ENCODE measurements at regions not wholly inside any gene's neighbourhood (a gene's known extent, or its start where the extent isn't known, plus 50 kb on each side); places are given as distances from the start of the nearest gene placed in this dataset.
A peak's percentile ranks its signal among the peaks of the same experiment; 100 is the strongest.
"Not testable (repeated sequence)": the region's sequence is repeated elsewhere in the genome, so short reads cannot be mapped to it uniquely, and the experiment has no call there.

DNA sequence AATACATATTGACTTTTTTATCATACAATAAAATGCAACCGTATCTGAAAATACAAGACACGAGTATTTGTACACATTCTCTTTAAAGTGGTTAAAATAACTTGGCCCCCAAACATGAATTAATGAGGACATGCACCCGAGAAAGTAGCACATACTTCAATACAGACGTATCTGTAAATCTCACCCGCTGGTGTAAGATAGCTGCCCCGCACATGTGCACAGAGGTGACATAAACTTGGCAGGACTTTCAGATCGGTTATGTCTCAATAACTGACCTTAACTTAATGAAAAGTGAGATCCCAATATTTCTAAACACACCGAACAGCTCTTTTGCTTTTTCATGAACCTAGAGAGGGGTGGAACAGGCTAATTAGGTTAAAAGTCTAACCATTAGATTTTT is 91.5 kb upstream of the RPS6KA2 start:
- no peak for DNase-seq

DNA sequence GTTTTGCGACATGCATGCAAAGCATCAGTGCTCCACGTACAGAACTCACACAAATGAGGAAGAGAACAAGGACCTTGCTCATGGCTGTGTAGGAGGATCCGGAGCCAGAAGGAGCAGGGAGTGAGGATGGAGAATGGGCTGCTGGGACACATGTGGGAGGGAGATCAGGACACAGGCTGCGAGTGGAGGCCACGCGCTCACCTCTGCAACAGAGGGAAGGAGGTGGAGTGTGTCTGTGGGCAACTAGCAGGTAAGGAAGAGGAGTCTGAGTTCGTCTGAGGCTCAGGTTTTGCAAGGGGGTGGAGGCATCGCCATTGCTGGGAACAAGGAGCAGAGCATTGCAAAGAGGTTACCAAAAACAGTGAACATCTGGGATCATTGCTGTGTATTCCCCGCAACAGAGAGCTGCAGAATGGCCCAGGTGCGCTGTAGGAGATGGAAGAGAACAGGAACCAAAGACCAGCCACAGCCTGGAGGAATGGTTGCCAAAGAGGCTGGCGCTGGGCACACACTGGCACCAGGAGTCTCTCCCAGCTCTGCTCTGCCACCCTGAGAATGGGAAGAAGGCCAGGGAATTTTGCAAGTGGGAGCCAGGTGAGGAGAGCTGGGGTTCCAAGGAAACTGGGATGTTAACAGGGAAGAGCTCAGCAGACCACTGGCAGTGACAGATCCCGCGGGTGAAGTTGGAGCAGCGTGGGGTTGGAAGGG is 90.0 kb upstream of the RPS6KA2 start:
- DNase-seq: no peak

DNA sequence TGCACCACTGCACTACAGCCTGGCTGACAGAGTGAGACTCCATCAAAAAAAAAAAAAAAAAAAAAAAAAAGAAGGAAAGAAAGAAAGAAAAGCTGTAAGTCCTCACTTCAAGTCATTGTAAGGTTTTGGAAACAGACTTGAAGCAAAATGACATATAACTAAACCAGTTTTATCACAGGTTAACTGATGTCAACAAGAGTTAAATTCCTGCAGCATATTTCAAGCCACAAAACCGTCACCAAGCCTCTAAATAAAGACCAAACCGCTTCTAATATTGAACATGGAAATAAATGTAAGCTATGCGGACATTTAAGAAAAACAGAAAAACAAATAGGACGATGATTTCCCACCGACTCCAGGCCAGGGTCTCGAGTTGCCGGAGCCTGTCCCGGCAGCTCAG is 88.9 kb upstream of the RPS6KA2 start:
- DNase-seq: no peak

DNA sequence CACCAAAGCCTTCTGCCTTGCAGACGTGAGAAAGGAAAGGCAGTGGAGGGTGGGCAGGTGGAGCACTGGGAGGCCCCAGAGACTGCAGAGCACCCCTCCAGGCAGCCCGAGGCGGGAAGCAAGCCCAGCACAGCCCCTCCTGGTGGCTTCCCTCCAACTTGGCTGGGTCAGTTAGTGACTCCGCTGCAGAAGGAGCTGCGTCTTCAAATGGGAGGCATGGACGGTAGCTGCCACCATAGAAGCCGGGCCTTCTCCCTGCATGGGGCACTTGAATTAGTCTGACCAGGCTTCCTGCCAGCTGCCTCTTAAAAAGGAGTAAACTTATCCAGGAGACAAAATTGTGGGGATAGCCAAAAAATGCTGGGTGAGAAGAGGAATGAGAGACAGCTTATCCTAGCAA is 88.0 kb upstream of the RPS6KA2 start:
- DNase-seq: no peak

DNA sequence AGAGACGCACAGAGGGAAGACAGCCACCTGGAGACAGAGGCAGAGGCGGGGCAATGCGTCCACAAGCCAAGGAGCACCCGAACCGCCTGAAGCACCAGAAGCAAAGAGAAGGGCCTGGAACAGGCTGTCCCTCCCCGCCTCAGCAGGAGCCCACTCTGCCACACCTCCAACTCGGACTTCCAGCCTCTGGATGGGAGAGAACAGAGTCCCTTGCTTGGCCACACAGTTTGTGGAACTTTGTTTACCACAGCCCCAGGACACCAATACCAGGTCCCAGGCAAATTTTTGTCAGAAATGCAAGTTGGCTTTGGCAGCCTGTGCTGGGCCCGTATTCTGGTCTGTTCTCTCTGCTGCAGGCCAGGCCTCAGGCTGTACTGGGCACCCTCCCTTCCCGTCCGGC is 87.5 kb upstream of the RPS6KA2 start:
- DNase-seq: no peak

DNA sequence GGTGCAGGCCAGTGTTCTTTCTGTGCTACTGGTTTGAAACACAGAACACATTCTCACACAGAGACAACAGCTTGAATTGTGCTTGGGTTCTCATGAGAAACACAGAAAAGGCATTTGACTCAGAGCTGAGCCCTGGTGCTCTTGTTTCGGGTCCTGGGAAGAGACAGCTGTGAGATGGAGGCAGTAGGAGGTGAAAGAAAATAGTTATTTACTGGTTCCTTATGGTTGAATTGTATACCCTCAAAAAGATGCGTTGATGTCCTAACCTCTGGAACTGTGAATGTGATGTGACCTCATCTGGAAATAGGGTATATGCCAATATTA is 87.1 kb upstream of the RPS6KA2 start:
- no peak for DNase-seq

DNA sequence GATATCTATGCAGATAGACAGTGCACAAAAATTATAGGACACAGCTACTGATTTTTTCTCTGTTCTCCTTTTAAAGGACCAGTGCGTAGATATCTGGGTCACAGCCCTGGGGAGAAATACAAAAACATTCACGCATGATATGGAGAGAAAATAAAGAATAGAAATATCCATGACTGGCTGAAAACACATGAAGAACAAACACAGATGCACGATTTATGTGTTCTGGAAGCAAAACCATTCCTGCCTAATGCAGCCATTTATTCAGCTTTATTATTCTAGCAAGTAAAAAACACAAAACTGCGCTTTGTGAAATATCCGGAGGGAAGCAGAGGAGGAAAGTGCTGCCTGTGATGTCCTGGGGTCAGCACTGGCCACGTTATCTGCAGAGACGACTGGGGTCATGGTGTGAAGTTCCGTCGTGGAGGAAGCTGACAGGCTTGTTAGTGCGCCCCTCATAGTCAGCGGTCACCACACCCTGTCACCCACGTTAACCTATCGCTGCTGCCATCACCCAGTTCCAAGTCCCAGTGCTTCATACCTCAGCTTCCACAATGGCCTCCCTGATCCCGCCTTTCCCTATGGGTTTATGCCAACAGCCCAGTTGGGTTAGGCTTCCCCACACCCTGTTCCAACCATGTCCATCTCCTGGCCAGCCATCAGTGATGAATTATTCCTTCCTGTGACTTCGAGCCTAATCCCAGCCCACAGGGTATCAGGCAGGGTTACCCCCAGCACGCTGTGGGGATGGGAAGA is 86.6 kb upstream of the RPS6KA2 start:
- DNase-seq: no peak

DNA sequence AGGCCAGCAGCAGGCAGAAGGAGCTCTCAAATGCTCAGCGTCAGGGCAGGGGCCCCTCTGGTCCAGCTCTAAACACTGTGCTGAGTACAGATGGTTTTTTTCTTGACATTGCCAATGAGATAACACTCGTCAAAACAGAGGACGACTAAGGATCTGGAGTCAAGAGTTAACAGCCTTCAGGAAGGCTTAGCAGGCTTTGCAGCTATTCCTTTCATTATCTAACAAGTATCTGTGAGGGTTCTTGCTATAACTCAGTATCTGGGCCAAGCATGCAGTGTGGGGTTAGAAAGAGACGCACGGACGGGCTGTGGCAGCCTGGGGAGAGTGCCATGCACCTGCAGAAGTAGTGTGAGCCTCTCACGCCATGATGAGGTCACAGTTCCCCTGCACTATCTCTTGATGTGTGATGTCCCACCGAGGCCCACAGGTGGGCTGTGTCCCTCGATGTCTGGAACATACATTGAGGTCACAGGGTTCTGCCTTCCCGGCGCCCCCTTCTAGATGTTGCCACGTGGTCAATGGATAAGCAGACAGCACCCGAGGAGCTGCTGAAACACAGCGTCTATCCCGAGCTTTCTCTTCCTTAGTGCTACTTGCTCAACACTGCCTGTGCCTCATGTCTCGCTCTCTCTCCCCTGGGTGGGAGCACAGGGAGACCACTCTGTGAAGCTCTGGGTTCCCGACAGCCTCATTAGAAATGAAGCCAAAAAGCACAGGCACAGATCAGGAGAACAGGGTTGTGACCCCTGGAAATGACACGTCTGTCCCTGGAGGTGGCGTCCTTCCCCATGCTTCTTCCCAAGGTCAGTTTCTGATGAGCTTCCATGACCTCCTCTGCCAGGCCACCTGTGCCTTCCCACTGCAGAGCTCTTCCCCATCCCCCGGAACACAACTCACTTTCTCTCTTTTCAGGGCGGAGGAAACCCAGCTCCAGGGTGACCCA is 85.5 kb upstream of the RPS6KA2 start:
- no peak for DNase-seq

DNA sequence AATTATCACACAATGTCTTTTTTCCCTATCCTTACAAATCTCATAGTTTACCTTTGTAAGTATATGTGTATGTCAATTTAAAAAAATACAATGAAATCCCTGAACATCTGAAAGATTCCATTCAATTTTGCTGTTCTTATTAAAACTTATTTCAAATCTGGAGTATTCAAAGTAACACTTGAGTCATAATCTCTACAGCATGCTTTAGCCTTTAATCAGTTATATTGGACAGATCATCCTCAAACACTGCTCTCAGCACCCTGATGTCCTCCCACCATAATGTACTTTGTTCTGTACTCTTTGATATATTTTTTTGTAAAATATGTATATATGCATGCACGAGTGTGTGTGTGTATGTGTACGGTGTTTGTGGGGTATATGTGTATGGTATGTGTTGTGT is 83.0 kb upstream of the RPS6KA2 start:
- DNase-seq: no peak

DNA sequence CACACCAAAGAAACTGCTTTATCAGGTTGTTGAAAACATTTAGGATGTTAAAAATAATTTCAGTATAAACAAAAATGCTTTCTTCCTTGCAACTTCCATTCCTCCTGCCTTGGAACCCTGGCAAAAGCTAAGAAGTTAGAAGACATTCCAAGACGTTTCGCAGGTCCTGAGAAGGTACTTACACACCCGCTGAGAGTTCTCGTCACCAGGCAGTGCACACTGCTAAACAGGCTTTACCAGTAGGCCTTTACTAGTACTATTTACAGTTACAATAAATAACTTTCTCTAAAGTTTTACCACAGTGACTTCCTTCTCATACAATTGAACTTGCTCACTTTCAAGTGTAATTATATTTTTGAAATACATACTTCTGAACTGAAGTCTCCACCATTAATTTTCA is 81.4 kb upstream of the RPS6KA2 start:
- DNase-seq: no peak

DNA sequence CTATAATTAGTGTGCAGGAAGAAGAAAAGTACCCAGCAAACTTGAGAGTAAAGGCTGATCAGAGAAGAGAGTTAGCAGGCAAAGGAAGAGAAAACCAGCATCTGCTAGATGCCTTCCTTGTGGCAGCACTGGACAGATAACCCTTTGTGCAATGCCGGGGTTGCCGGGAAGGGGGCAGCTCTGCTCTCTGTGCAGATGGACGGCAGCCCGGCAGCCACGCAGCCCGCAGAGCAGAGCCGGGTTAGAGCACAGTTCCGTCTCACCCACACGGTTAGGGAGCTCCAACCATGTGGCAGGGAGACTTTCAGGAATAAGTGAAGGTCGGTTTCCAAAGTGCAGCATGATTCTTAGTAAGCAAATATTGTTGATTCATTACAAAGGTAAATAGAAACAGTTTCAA is 80.0 kb upstream of the RPS6KA2 start:
- DNase-seq: peak; percentile 7

DNA sequence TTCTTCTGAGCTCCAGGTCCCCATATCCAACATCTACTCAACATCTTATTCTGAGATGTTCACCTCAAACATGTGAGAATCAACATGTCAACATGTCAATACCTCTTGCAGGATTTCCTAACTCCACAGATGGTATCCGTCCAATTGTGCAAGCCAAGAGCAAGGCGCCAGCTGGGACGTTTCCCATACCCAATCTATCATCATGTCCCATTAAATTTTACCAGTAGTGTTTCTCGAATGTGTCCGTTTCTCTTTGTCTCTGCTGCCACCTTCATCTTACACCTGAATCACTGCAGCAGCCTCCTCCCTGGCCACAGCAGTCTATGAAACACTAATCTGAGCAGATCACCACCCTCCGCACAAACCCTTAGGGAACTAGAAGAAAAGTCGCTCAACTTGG is 78.0 kb upstream of the RPS6KA2 start:
- DNase-seq: no peak

DNA sequence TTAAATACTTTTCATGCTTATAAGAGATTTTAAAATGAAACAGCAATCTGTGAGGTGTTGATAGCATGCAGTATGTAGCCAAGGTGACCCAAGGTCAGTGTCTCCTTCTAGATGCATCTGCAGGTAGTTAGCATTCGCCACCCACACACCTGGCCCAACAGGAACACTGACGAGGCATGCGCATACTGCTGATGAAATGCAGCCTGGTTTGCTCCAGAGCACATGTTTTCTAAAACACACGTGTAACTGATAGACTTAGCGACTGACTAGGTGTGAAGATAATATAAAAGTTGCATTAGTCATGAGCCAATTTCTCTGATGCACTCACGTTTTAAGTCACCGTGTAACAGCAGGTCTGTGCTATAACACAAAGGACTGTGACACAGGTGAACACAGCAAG is 77.1 kb upstream of the RPS6KA2 start:
- no peak for DNase-seq

DNA sequence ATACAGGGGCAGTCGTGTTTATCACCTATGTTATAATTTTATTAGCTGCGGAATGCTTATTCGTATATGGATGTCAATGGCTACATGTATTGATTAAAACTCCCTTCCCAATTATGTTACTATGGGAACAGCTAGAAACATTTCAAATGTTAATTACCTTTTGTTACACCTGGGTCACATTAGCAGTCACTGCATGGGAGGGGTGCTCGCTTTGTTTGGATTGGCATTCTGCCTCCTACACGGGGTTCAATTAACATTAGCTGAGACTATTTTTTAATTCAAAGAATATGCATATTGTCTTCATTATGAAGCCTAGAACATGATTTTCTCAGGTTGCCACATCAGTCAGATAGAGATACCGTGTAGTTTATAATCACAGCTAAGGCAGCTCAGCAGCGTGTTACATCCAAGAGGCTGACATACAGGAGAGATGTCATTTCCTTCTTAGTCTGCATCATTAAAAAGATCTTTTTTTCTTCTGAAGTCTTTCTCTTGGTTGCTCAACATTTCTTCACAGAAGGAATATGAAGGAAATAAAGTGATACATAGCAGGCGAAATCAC is 76.2 kb upstream of the RPS6KA2 start:
- no peak for DNase-seq

DNA sequence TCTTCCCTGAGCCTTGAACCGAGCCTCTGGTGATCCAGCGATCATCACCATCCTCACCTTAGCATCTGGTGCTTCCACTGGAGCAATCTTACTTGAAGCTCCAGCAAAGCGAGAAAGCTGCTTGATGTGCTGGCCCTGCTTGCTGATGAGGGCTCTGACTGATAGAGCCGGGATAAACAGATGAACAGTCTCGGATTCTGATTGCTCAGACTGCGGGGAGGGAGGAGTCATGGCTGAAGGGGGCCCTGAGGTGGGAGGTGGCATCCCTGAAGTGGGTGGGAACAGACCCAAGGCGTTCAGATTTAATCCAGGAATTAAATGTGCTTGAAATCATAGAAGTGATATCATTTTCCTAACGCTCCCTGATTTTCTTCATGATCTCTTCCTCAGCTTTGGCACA is 74.4 kb upstream of the RPS6KA2 start:
- not testable (repeated sequence) for DNase-seq

DNA sequence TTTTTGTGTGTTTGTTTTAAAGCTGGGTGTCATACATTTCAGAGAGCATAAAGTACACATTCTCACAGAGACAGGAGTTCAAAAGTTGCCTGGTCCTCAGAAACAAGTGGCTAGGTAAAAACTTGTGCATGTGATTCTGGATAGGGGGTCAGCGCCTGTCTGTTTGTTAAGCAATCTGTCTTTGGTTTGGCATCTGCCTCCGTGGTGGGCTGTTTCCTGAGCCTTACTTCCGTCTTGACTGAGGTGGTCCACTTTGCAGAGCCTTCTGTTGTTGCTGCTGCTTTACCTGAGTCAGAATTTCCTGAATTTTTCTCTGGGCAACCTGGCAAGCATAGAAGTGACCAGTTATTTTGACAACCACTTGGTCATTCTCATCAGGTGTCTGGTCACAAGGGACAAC is 73.8 kb upstream of the RPS6KA2 start:
- DNase-seq: not testable (repeated sequence)

DNA sequence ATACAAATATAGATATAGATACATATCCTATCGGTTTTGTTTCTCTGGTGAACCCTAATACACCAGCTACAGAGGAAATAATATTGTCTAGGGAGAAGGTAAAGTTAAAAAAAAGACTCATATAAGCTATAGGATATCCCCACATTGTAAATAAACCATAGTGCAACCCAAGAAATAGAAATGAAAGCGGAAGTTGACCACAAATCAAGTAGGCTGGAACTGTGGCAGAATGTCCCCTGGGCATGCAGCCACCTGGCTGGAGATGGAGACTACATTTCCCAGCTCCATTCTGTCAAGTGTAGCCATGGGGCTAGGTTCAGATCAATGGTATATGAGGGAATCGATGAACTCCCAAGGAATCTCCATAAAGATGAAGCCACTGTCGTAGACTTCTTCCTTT is 70.1 kb upstream of the RPS6KA2 start:
- DNase-seq: no peak

DNA sequence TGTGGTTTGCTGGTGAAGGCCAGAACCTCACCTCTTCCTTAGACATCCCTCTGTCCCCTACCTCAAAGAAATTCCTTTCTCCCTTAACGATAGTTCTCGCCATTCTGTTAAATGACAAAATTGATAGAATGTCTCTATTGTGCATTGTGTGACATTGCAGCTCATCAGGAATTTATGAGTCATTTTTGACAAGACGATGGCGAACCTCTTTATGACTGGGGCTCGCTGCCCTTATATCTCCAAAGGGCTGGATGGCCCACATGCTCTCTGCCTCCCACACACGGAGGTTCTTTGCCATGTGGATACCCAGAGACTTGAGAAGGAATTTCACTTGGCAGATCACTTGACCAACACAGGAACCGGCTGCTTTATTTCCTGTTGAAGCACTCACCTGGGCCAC is 66.8 kb upstream of the RPS6KA2 start:
- no peak for DNase-seq

DNA sequence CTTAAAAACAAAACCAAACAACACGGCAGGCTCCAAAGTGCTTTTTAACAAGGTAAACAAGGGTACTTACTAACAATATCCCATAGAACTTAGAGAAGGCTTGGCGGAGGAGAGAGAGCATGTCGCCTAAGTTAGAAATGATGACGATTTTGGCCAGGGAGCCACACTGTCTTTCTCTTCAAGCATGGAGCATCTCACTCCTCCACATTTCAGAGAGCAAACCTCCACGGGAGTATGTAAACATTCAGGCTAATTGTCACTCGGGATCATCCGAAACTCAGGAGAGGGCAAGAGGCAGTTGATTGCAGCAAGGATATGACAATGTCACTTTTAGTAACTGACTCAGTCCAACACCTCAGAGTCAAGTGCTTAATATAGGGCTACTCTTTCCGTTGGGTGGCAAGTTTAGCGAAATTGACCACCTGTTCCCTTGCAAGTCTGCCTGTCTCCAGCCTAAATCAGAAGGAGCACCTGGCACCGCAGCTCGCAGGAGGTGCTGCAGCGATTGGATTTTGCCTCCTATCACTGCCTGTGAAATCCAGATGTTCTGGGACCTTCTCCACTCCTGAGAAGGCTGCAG is 65.8 kb upstream of the RPS6KA2 start:
- no peak for DNase-seq

DNA sequence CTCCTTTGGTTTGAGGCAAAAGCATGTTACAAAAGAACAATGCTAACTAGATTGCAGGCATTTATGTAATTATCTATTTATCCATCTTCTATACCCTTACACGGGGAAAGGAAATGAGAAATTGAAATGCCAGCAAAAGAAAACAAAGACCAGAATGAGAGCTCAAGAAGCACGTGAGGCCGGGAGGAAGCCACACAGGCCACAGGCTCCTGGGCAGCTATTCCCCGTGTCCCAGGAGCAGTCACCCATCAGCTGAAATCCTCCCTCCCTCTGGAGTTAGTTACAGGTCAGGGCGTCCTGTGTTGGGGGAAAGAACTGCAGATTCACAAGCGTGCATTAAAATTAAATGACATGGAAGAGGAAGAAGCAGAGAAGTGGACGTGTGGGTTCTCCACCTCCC is 64.7 kb upstream of the RPS6KA2 start:
- no peak for DNase-seq

DNA sequence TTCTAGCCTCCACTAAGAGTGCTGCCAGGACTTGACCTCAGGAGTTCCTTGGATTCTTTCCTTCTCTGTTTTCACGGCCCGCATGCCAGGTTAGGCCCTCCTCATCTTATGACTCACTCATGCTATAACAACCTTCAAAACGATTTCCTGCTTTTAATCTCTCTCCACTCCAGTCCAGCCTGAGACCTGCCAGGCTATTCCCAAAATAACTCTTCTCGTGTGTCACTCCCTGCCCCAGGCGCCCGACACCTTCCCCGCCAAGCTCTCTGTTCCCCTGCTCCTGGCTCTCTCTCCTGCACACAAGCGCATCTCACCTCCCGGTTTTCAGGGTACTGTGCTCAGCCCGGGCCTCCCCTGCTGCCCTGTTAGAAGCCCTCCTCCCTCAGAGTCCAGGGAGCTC is 64.1 kb upstream of the RPS6KA2 start:
- DNase-seq: peak; percentile 53

DNA sequence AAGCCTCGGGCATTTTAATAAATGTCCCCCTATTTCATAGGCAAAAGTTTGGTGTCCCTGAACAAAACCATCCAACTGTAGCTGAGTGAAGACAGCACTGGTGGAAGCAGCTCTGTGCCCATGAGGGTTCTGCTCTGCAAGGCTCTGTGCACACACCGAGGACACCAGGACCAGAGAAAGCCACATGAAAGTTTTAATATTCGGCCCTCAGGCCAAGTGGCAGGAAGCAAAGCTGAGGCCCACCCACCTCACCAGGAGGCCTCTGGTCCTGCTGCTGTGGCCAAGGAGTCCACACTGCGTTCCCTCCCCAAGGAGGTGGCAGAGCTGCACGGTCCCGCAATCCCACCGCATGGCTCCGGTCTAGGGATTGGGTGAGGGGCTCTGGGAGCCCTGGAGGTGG is 62.6 kb upstream of the RPS6KA2 start:
- DNase-seq: no peak

DNA sequence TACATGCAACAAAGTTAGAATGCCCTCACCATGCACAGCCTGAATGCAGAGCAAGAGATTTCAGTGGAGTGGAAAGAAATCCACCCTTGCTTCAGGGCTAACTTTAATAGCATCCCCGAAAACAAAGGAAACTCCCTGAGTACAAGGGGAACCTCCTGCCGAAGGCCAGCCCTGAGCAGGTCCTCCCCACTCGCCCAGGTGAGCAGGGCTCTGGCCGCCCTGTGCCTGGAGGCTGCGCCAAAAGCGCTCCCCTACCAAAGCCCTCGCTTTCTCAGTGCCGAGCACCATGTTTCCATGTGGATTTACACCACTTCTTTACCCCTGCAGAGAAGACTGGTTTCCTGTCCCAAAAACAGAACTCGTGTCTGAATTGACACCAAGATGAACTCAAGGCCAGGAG is 61.9 kb upstream of the RPS6KA2 start:
- no peak for DNase-seq
